Neural cell (in vitro differentiated cells): ENCODE measurements at regions not wholly inside any gene's neighbourhood (a gene's known extent, or its start where the extent isn't known, plus 50 kb on each side); places are given as distances from the start of the nearest gene placed in this dataset.

Experiments used
- CTCF ChIP-seq: fragments of 450-650 bp; IDR thresholded peaks from 2 replicates; pipeline ENCODE4 v1.5.1; 2014; ENCODE audit warnings: antibody characterized with exemption, mild to moderate bottlenecking, moderate library complexity; ENCODE audit not compliant: poor library complexity, severe bottlenecking
- EP300 ChIP-seq: fragments of 450-650 bp; conservative IDR thresholded peaks from 2 replicates; pipeline ENCODE4 v1.6.1; 2014; ENCODE audit warnings: antibody characterized with exemption, mild to moderate bottlenecking, moderate library complexity; ENCODE audit not compliant: poor library complexity, severe bottlenecking
- EZH2 ChIP-seq: fragments of 200-600, 300-800 bp; shearing (Covaris generic), sonication (generic); IDR thresholded peaks from 2 replicates; pipeline ENCODE4 v1.6.1; 2014; ENCODE audit warnings: antibody characterized with exemption, low read length, borderline replicate concordance, mild to moderate bottlenecking; ENCODE audit not compliant: insufficient read depth, poor library complexity, severe bottlenecking
- MXI1 ChIP-seq: fragments of 450-650 bp; conservative IDR thresholded peaks from 2 replicates; pipeline ENCODE4 v1.6.1; 2014; ENCODE audit warnings: antibody characterized with exemption, mild to moderate bottlenecking; ENCODE audit not compliant: poor library complexity, severe bottlenecking
- POLR2AphosphoS5 ChIP-seq: IDR thresholded peaks from 2 replicates; pipeline ENCODE4 v1.6.1; 2012
- RAD21 ChIP-seq: fragments of 450-650 bp; conservative IDR thresholded peaks from 2 replicates; pipeline ENCODE4 v1.6.1; 2014; ENCODE audit warnings: antibody characterized with exemption, mild to moderate bottlenecking, moderate library complexity
- REST ChIP-seq: IDR thresholded peaks from 2 replicates; pipeline ENCODE4 v1.6.1; 2012; ENCODE audit warnings: borderline replicate concordance
- TAF1 ChIP-seq: IDR thresholded peaks from 2 replicates; pipeline ENCODE4 v1.6.1; 2012; ENCODE audit warnings: low read depth

- no peak for TF ChIP-seq REST
- TF ChIP-seq CTCF, result no peak
- no peak for TF ChIP-seq POLR2AphosphoS5
- no peak for TF ChIP-seq EP300
- no peak for TF ChIP-seq RAD21
- TF ChIP-seq MXI1, result no peak
- no peak for TF ChIP-seq EZH2
- TF ChIP-seq TAF1, result no peak
Measured at GRCh38 chr4:180946188-180946587, 1297.0 kb upstream of the TENM3 start.
